ENCODE measurements at regions not wholly inside any gene's neighbourhood (a gene's known extent, or its start where the extent isn't known, plus 50 kb on each side); places are given as distances from the start of the nearest gene placed in this dataset.

GRCh38 chr1:219083631-219084030 is 90.0 kb upstream of the LYPLAL1 start:
- intact Hi-C loops (cut with micrococcal nuclease) = no loop called here
- no peak for FAIRE-seq
- in situ Hi-C loops (cut with MboI) = no loop called here
- Histone ChIP-seq H3K36me3 (ENCODE audit: control insufficient read depth, insufficient read depth, low read length) (no peaks in the 10 kb centered on the region), H3K79me2 (ENCODE audit: control insufficient read depth, insufficient read depth, low read length) (no peaks in the 10 kb centered on the region), H3K9me1 (ENCODE audit: control insufficient read depth, insufficient read depth, low read length) (no peaks in the 10 kb centered on the region), H4K20me1 (replicated peaks; ENCODE audit: control insufficient read depth, insufficient read depth, low read length) (no peaks in the 10 kb centered on the region), H3K4me3 (no peak overlapping the region), H2AFZ (ENCODE audit: low read depth, low read length) (no peak overlapping the region), H3K27me3 (ENCODE audit: control insufficient read depth in 2 of 2, insufficient read depth in 2 of 2, low read length in 2 of 2) (no peaks in the 10 kb centered on the region), H3K4me2 (ENCODE audit: insufficient read depth, low read length) (no peak overlapping the region), H3K9ac (ENCODE audit: insufficient read depth in 1 of 2, low read depth in 2 of 2, low read length in 2 of 2) (no peak overlapping the region), H3K27ac (ENCODE audit: extremely low read depth, low read depth, low read length) (no peak overlapping the region), H3K9me3 (replicated peaks; ENCODE audit: control insufficient read depth, insufficient read depth, low read depth, low read length) (no peaks in the 10 kb centered on the region), H3K4me1 (replicated peaks in 1 of 2; ENCODE audit: control insufficient read depth in 2 of 2, insufficient read depth in 2 of 2, low read length in 2 of 2) (peaks cover under 1 to 30% of the 10 kb centered on the region in 2 experiments; a peak in 4 of 5 replicates)
- no peak for DNase-seq (ENCODE audit: extremely low read depth in 1 of 4, low spot score in 3 of 4)
- TF ChIP-seq HCFC1 (IDR thresholded peaks at IDR 0.05; ENCODE audit: low read depth, low read length) (no peak), NR4A1 (CRISPR knock-in tag; IDR thresholded peaks at IDR 0.05) (no peak), NR4A1 (tag; IDR thresholded peaks at IDR 0.05) (no peak), DIDO1 (tag; IDR thresholded peaks at IDR 0.05; ENCODE audit: low read depth) (no peak), GATA2 (CRISPR knock-in tag; IDR thresholded peaks at IDR 0.05) (no peak), EHMT2 (IDR thresholded peaks at IDR 0.05) (no peak), HNRNPH1 (optimal IDR thresholded peaks at IDR 0.05; ENCODE audit: low read depth, low read length) (no peak), KAT7 (CRISPR knock-in tag; IDR thresholded peaks at IDR 0.05; ENCODE audit: borderline replicate concordance) (no peak), ZNF551 (CRISPR knock-in tag; IDR thresholded peaks at IDR 0.05) (no peak), LARP7 (IDR thresholded peaks at IDR 0.05) (no peak), POU5F1 (IDR thresholded peaks at IDR 0.05; ENCODE audit: borderline replicate concordance, low read depth, low read length, partially characterized antibody) (no peak), ZNF316 (IDR thresholded peaks at IDR 0.05) (no peak), OTX1 (CRISPR knock-in tag; IDR thresholded peaks at IDR 0.05) (no peak), BRF2 (IDR thresholded peaks at IDR 0.05; ENCODE audit: borderline replicate concordance, insufficient read depth, insufficient read length) (no peak), KLF1 (tag; IDR thresholded peaks at IDR 0.05) (no peak), BRF1 (IDR thresholded peaks at IDR 0.05; ENCODE audit: borderline replicate concordance, extremely low read depth, insufficient read length) (no peak), MTA1 (IDR thresholded peaks at IDR 0.05; ENCODE audit: borderline replicate concordance) (no peak), HOMEZ (CRISPR knock-in tag; IDR thresholded peaks at IDR 0.05) (no peak), ZNF217 (CRISPR knock-in tag; IDR thresholded peaks at IDR 0.05) (no peak)
- WGBS (ENCODE audit: insufficient coverage, low coverage, missing lambda C conversion rate) = 50% methylated on average over 1 of the region's 1 CpG
- ChIA-PET CTCF (ENCODE audit: low intra/inter-chr PET ratio) (no interaction called here), POLR2A (interaction anchor here (0.6 kb wide), 1 partner anchor 91 kb away, joined by 3 read pairs; no protein-coding TSS in a partner anchor)
- no TSS peak for BruUV-seq (replicated peaks)
- ATAC-seq = no peak
